Mucosa of descending colon (tissue), 3 donors: ENCODE measurements at regions not wholly inside any gene's neighbourhood (a gene's known extent, or its start where the extent isn't known, plus 50 kb on each side); places are given as distances from the start of the nearest gene placed in this dataset.

Experiments
- ATAC-seq: fragments of 200-7000 bp; cut with Tn5 transposase; one replicate; pipeline ENCODE4 v1.9.1; 2020; ENCODE audit warnings: mild to moderate bottlenecking, moderate library complexity
- DNase-seq, 3 donors: peaks; one replicate each; pipeline ENCODE4 v3.0.0-alpha.2; 2020
- H3K36me3 ChIP-seq: fragments of 200-600 bp; one replicate; pipeline ENCODE4 v1.8.0; 2021; ENCODE audit warnings: low read depth, mild to moderate bottlenecking
- H3K4me1 ChIP-seq: fragments of 200-600 bp; one replicate; pipeline ENCODE4 v1.8.0; 2021; ENCODE audit warnings: low read depth, mild to moderate bottlenecking
- H3K4me3 ChIP-seq: fragments of 200-600 bp; one replicate; pipeline ENCODE4 v1.8.0; 2021; ENCODE audit warnings: mild to moderate bottlenecking
- H3K9me3 ChIP-seq: fragments of 200-600 bp; one replicate; pipeline ENCODE4 v1.8.0; 2021; ENCODE audit warnings: mild to moderate bottlenecking
- CTCF ChIP-seq: fragments of 200-600 bp; IDR thresholded peaks from one replicate; pipeline ENCODE4 v1.8.0; 2022; ENCODE audit warnings: antibody characterized with exemption, mild to moderate bottlenecking
- intact Hi-C, 2 donors: fragments of 100-400 bp; cut with DNase I in 1 of 2; cut with micrococcal nuclease in 1 of 2; formaldehyde crosslinking; loops; one replicate each; pipeline versions ENCODE4 v1.11.0 to v1.11.1; 2022; cut with DNase I, micrococcal nuclease
- donor health status: DM: no; HTN: no; CAD: no; lungs with moderate emphysema.
- donor health status: DM: no; HTN: no; CAD: no.
- donor health status: DM: no; HTN: yes; CAD: no.

- DNase-seq: no peak
- no peaks in the 10 kb centered on the region for H3K9me3 ChIP-seq
- H3K36me3 ChIP-seq: no peaks in the 10 kb centered on the region
- TF ChIP-seq CTCF: no peak
- intact Hi-C loops: no loop called here
- no peak overlapping the region for H3K4me3 ChIP-seq
- H3K4me1 ChIP-seq: no peaks in the 10 kb centered on the region
- ATAC-seq: no peak
Measured at GRCh38 chr2:6064757-6065156, 372.6 kb downstream of the SOX11 start.

GRCh38 chr2:6065703-6066102 lies 373.5 kb downstream of the SOX11 start:
- no peak overlapping the region for H3K4me3 ChIP-seq
- no peak for TF ChIP-seq CTCF

GRCh38 chr2:6067089-6067488 lies 374.9 kb downstream of the SOX11 start:
- Histone ChIP-seq H3K4me3 (no peak overlapping the region), H3K9me3 (no peaks in the 10 kb centered on the region), H3K4me1 (no peaks in the 10 kb centered on the region), H3K36me3 (no peaks in the 10 kb centered on the region)
- intact Hi-C loops: no loop called here
- no peak for TF ChIP-seq CTCF
- DNase-seq (no peak), ATAC-seq (no peak)

More at GRCh38 chr2:6065703-6066102, 373.5 kb downstream of the SOX11 start:
- no peaks in the 10 kb centered on the region for H3K4me1 ChIP-seq
- intact Hi-C loops: no loop called here
- ATAC-seq (no peak), DNase-seq (no peak)
- no peaks in the 10 kb centered on the region for H3K36me3 ChIP-seq
- H3K9me3 ChIP-seq: no peaks in the 10 kb centered on the region

GRCh38 chr2:6067806-6068205 lies 375.6 kb downstream of the SOX11 start:
- DNase-seq (no peak), ATAC-seq (no peak)

GRCh38 chr2:6068429-6068828 lies 376.2 kb downstream of the SOX11 start:
- no peak for TF ChIP-seq CTCF
- ATAC-seq (no peak), DNase-seq (no peak)
- intact Hi-C loops: no loop called here
- no peak overlapping the region for H3K4me3 ChIP-seq
- no peaks in the 10 kb centered on the region for H3K36me3 ChIP-seq
- no peaks in the 10 kb centered on the region for H3K9me3 ChIP-seq
- no peaks in the 10 kb centered on the region for H3K4me1 ChIP-seq

More at GRCh38 chr2:6067806-6068205, 375.6 kb downstream of the SOX11 start:
- Histone ChIP-seq H3K36me3 (no peaks in the 10 kb centered on the region), H3K9me3 (no peaks in the 10 kb centered on the region), H3K4me3 (no peak overlapping the region), H3K4me1 (no peaks in the 10 kb centered on the region)
- intact Hi-C loops: no loop called here
- no peak for TF ChIP-seq CTCF

GRCh38 chr2:6069381-6069780 lies 377.2 kb downstream of the SOX11 start:
- DNase-seq (no peak), ATAC-seq (no peak)
- Histone ChIP-seq H3K4me3 (no peak overlapping the region), H3K36me3 (no peaks in the 10 kb centered on the region), H3K9me3 (no peaks in the 10 kb centered on the region), H3K4me1 (no peaks in the 10 kb centered on the region)
- TF ChIP-seq CTCF: no peak
- intact Hi-C loops: no loop called here
